ENCODE measurements at regions not wholly inside any gene's neighbourhood (a gene's known extent, or its start where the extent isn't known, plus 50 kb on each side); places are given as distances from the start of the nearest gene placed in this dataset.
A peak's percentile ranks its signal among the peaks of the same experiment; 100 is the strongest.

GRCh38 chr7:26495569-26495968, 203.9 kb downstream of the SNX10 start:
- Histone ChIP-seq H3K27ac (no peak overlapping the region), H3K9me3 (no peaks in the 10 kb centered on the region), H3K27me3 (no peaks in the 10 kb centered on the region), H3K4me3 (no peak overlapping the region), H3K4me1 (no peaks in the 10 kb centered on the region), H3K36me3 (no peaks in the 10 kb centered on the region)
- intact Hi-C loops (cut with DNase I): no loop called here
- no peak for TF ChIP-seq CTCF (IDR thresholded peaks at IDR 0.05)
- DNase-seq (ENCODE audit: low spot score in 2 of 2): no peak

- H3K4me3 ChIP-seq: no peak overlapping the region
- intact Hi-C loops (cut with DNase I): no loop called here
- no peak overlapping the region for H3K27ac ChIP-seq
- DNase-seq (ENCODE audit: low spot score in 2 of 2): no peak
- TF ChIP-seq CTCF (IDR thresholded peaks at IDR 0.05): no peak
- no peaks in the 10 kb centered on the region for H3K27me3 ChIP-seq
- no peaks in the 10 kb centered on the region for H3K9me3 ChIP-seq
- H3K4me1 ChIP-seq: no peaks in the 10 kb centered on the region
- no peaks in the 10 kb centered on the region for H3K36me3 ChIP-seq
These were observed 206.3 kb downstream of the SNX10 start for GRCh38 chr7:26497801-26498596.

GRCh38 chr7:26499315-26499897, 207.7 kb downstream of the SNX10 start:
- no peaks in the 10 kb centered on the region for H3K36me3 ChIP-seq
- intact Hi-C loops (cut with DNase I): no loop called here

GRCh38 chr7:26500749-26501352, 209.2 kb downstream of the SNX10 start:
- Histone ChIP-seq H3K36me3 (no peaks in the 10 kb centered on the region), H3K27ac (no peak overlapping the region), H3K27me3 (no peaks in the 10 kb centered on the region), H3K4me3 (no peak overlapping the region), H3K9me3 (no peaks in the 10 kb centered on the region), H3K4me1 (no peaks in the 10 kb centered on the region)
- TF ChIP-seq CTCF (IDR thresholded peaks at IDR 0.05): peak in 1 of 3 experiments; percentile 12
- intact Hi-C loops (cut with DNase I): no loop called here
- DNase-seq (ENCODE audit: low spot score in 2 of 2): no peak

More at GRCh38 chr7:26499315-26499897, 207.7 kb downstream of the SNX10 start:
- H3K4me3 ChIP-seq: no peak overlapping the region
- no peak overlapping the region for H3K27ac ChIP-seq
- no peak for TF ChIP-seq CTCF (IDR thresholded peaks at IDR 0.05)
- no peak for DNase-seq (ENCODE audit: low spot score in 2 of 2)
- H3K4me1 ChIP-seq: no peaks in the 10 kb centered on the region
- no peaks in the 10 kb centered on the region for H3K9me3 ChIP-seq
- no peaks in the 10 kb centered on the region for H3K27me3 ChIP-seq

GRCh38 chr7:26504411-26505120, 212.9 kb downstream of the SNX10 start:
- DNase-seq (ENCODE audit: low spot score in 2 of 2): no peak
- no peak for TF ChIP-seq CTCF (IDR thresholded peaks at IDR 0.05)
- intact Hi-C loops (cut with DNase I): no loop called here
- no peaks in the 10 kb centered on the region for H3K36me3 ChIP-seq
- H3K4me1 ChIP-seq: no peaks in the 10 kb centered on the region
- H3K27me3 ChIP-seq: no peaks in the 10 kb centered on the region
- no peaks in the 10 kb centered on the region for H3K9me3 ChIP-seq
- H3K4me3 ChIP-seq: no peak overlapping the region
- no peak overlapping the region for H3K27ac ChIP-seq
